Caco-2 (cell line): ENCODE measurements at regions not wholly inside any gene's neighbourhood (a gene's known extent, or its start where the extent isn't known, plus 50 kb on each side); places are given as distances from the start of the nearest gene placed in this dataset.

ENCODE experiments used
- BruUV-seq: library from RNA; stranded (reverse); fragments of 400-500 nt; replicated peaks from 2 replicates; lab custom pipeline; 2021; lab: Mats Ljungman, UMichigan
- CTCF ChIA-PET: fragments of 300-600 bp; sonication (Branson Sonifier 250); formaldehyde crosslinking; loops from one replicate; lab custom pipeline; 2022; ENCODE audit warnings: antibody characterized with exemption; lab: Charles Lee
- POLR2A ChIA-PET: fragments of 300-600 bp; sonication (Branson Sonifier 250); formaldehyde crosslinking; loops from one replicate; lab custom pipeline; 2022; ENCODE audit warnings: antibody characterized with exemption; lab: Charles Lee
- DNase-seq, 2 experiments: peaks; one replicate each; pipeline versions ENCODE4 v3.0.0 to v3.0.0-alpha.2; 2020 to 2022
- H3K27me3 ChIP-seq: replicated peaks from 2 replicates; pipeline ENCODE4 v1.6.0; 2011; ENCODE audit warnings: low read length; ENCODE audit not compliant: control insufficient read depth, insufficient read depth
- H3K36me3 ChIP-seq: 2 replicates; pipeline ENCODE4 v1.5.1; 2011; ENCODE audit warnings: low read length; ENCODE audit not compliant: control insufficient read depth, insufficient read depth
- H3K4me1 ChIP-seq: fragments of 250-450 bp; sonication (Bioruptor Pico); 2 replicates; pipeline ENCODE4 v1.5.1; 2020; ENCODE audit warnings: mild to moderate bottlenecking
- H3K4me3 ChIP-seq: 2 replicates; pipeline ENCODE4 v1.5.1; 2011; ENCODE audit warnings: low read depth, mild to moderate bottlenecking, control low read depth, low read length
- H3K9me3 ChIP-seq: fragments of 250-450 bp; sonication (Bioruptor Pico); 2 replicates; pipeline ENCODE4 v1.5.1; 2020; ENCODE audit warnings: mild to moderate bottlenecking, moderate library complexity
- H3K27ac Mint-ChIP-seq: one replicate; pipeline ENCODE4 v1.8.0; 2022; ENCODE audit warnings: mixed read lengths; ENCODE audit not compliant: unreplicated experiment
- H3K27me3 Mint-ChIP-seq: one replicate; pipeline ENCODE4 v1.8.0; 2022; ENCODE audit warnings: mixed read lengths; ENCODE audit not compliant: insufficient read depth, unreplicated experiment
- H3K36me3 Mint-ChIP-seq: one replicate; pipeline ENCODE4 v1.8.0; 2022; ENCODE audit warnings: mild to moderate bottlenecking, mixed read lengths; ENCODE audit not compliant: insufficient read depth, unreplicated experiment
- H3K4me1 Mint-ChIP-seq: one replicate; pipeline ENCODE4 v1.8.0; 2022; ENCODE audit warnings: low read depth, mixed read lengths; ENCODE audit not compliant: unreplicated experiment
- H3K4me3 Mint-ChIP-seq: one replicate; pipeline ENCODE4 v1.8.0; 2022; ENCODE audit warnings: mild to moderate bottlenecking, moderate library complexity, mixed read lengths; ENCODE audit not compliant: unreplicated experiment
- H3K9me3 Mint-ChIP-seq: one replicate; pipeline ENCODE4 v1.8.0; 2022; ENCODE audit warnings: mixed read lengths; ENCODE audit not compliant: unreplicated experiment
- intact Hi-C: fragments of 100-400 bp; cut with micrococcal nuclease; formaldehyde crosslinking; loops from one replicate; pipeline ENCODE4 v1.10.0; 2022; ENCODE audit not compliant: unreplicated experiment
- TF ChIP-seq, protein P1 (sequence below), 2 experiments: fragments of 200-600 bp in 1 of 2; IDR thresholded peaks; 1 replicate in 1 of 2; 2 replicates in 1 of 2; pipeline versions ENCODE4 v1.5.1 to v1.8.0; 2011 to 2022; ENCODE audit warnings: antibody characterized with exemption in 1 of 2, control low read depth in 1 of 2, inconsistent platforms in 1 of 2, low read depth in 1 of 2, low read length in 1 of 2, mild to moderate bottlenecking in 1 of 2, moderate library complexity in 1 of 2; ENCODE audit not compliant: insufficient read depth in 1 of 2, severe bottlenecking in 1 of 2, unreplicated experiment in 1 of 2

DNA sequence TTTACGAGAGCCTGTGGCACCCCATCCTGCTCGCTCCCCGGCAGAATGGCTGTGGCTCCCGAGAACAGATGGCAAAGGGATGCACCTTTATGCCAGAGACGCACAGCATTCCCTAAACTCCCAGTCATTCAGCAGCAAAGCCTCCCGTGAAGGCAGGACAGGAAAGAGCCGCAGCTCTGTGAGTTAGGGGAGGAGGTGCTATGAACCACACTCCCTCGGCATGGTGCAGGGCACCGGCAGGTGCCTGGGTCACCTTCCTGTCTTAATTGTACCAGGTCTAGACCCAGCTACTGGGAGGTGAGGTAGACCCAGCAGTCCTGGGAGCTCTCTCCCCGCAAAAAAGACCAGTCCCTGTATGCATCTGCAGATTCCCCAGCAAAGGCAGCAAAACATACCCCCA, 149.8 kb downstream of the TWIST2 start:
- H3K4me3 Mint-ChIP-seq = no peak overlapping the region
- POLR2A ChIA-PET = no interaction called here
- Histone ChIP-seq H3K9me3 (no peaks in the 10 kb centered on the region), H3K4me3 (no peak overlapping the region), H3K27me3 (no peaks in the 10 kb centered on the region), H3K4me1 (no peaks in the 10 kb centered on the region), H3K36me3 (no peaks in the 10 kb centered on the region)
- no peaks in the 10 kb centered on the region for H3K4me1 Mint-ChIP-seq
- H3K27ac Mint-ChIP-seq = no peak overlapping the region
- intact Hi-C loops = no loop called here
- no peak for DNase-seq
- no peaks in the 10 kb centered on the region for H3K36me3 Mint-ChIP-seq
- peaks cover 3% of the 10 kb centered on the region for H3K27me3 Mint-ChIP-seq
- TF ChIP-seq, protein P1, sequence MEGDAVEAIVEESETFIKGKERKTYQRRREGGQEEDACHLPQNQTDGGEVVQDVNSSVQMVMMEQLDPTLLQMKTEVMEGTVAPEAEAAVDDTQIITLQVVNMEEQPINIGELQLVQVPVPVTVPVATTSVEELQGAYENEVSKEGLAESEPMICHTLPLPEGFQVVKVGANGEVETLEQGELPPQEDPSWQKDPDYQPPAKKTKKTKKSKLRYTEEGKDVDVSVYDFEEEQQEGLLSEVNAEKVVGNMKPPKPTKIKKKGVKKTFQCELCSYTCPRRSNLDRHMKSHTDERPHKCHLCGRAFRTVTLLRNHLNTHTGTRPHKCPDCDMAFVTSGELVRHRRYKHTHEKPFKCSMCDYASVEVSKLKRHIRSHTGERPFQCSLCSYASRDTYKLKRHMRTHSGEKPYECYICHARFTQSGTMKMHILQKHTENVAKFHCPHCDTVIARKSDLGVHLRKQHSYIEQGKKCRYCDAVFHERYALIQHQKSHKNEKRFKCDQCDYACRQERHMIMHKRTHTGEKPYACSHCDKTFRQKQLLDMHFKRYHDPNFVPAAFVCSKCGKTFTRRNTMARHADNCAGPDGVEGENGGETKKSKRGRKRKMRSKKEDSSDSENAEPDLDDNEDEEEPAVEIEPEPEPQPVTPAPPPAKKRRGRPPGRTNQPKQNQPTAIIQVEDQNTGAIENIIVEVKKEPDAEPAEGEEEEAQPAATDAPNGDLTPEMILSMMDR (IDR thresholded peaks at IDR 0.05; ENCODE audit: insufficient read depth in 1 of 2, low read depth in 1 of 2, low read length in 1 of 2, severe bottlenecking in 1 of 2, unreplicated experiment in 1 of 2) = no peak
- H3K9me3 Mint-ChIP-seq = peaks cover 7% of the 10 kb centered on the region
- BruUV-seq = no TSS peak
- CTCF ChIA-PET = no interaction called here
